PC-3 (cell line): ENCODE measurements at regions not wholly inside any gene's neighbourhood (a gene's known extent, or its start where the extent isn't known, plus 50 kb on each side); places are given as distances from the start of the nearest gene placed in this dataset.
"Not testable (repeated sequence)": the region's sequence is repeated elsewhere in the genome, so short reads cannot be mapped to it uniquely, and the experiment has no call there.

Experiments
- ATAC-seq: fragments of 200-7000 bp; cut with Tn5 transposase; 2 replicates; pipeline ENCODE4 v1.9.1; 2020; ENCODE audit warnings: mild to moderate bottlenecking, moderate library complexity
- BruUV-seq: library from RNA; stranded (reverse); fragments of 400-500 nt; replicated peaks from 2 replicates; lab custom pipeline; 2021; lab: Mats Ljungman, UMichigan
- CTCF ChIA-PET: fragments of 300-600 bp; sonication (Branson Sonifier 250); formaldehyde crosslinking; loops from one replicate; lab custom pipeline; 2022; ENCODE audit warnings: antibody characterized with exemption; lab: Charles Lee
- POLR2A ChIA-PET: fragments of 300-600 bp; sonication (Branson Sonifier 250); formaldehyde crosslinking; loops from one replicate; lab custom pipeline; 2022; ENCODE audit warnings: antibody characterized with exemption; ENCODE audit not compliant: unreplicated experiment; lab: Charles Lee
- DNase-seq: peaks from one replicate; pipeline ENCODE4 v3.0.0-alpha.2; 2015
- H2AFZ ChIP-seq: fragments of 300-600 bp; sonication (generic); 2 replicates; pipeline ENCODE4 v1.6.0; 2016; ENCODE audit warnings: antibody characterized with exemption, low read length
- H3F3A ChIP-seq: fragments of 300-600 bp; sonication (generic); one replicate; pipeline ENCODE4 v1.6.0; 2017; ENCODE audit warnings: antibody characterized with exemption, low read length, control low read depth, mild to moderate bottlenecking; ENCODE audit not compliant: unreplicated experiment
- H3K27ac ChIP-seq: fragments of 300-600 bp; sonication (generic); 2 replicates; pipeline ENCODE4 v1.5.1; 2016; ENCODE audit warnings: mild to moderate bottlenecking, low read length
- H3K27me3 ChIP-seq: fragments of 300-600 bp; sonication (generic); 2 replicates; pipeline ENCODE4 v1.6.1; 2016; ENCODE audit warnings: low read length, mixed read lengths
- H3K36me3 ChIP-seq: fragments of 300-600 bp; sonication (generic); 2 replicates; pipeline ENCODE4 v1.6.1; 2016; ENCODE audit warnings: low read depth, mixed run types, low read length, mixed read lengths
- H3K4me1 ChIP-seq: fragments of 300-600 bp; sonication (generic); 2 replicates; pipeline ENCODE4 v1.5.1; 2016; ENCODE audit warnings: low read length; ENCODE audit not compliant: insufficient read depth
- H3K4me2 ChIP-seq: fragments of 300-600 bp; sonication (generic); 2 replicates; pipeline ENCODE4 v1.6.0; 2016; ENCODE audit warnings: low read length
- H3K4me3 ChIP-seq: fragments of 300-600 bp; sonication (generic); 2 replicates; pipeline ENCODE4 v1.5.1; 2016; ENCODE audit warnings: mild to moderate bottlenecking, low read length, mixed read lengths
- H3K79me2 ChIP-seq: fragments of 300-600 bp; sonication (generic); 2 replicates; pipeline ENCODE4 v1.6.1; 2017; ENCODE audit warnings: low read length, mixed read lengths
- H3K9ac ChIP-seq: fragments of 300-600 bp; sonication (generic); 2 replicates; pipeline ENCODE4 v1.6.0; 2016; ENCODE audit warnings: mild to moderate bottlenecking, low read length
- H3K9me2 ChIP-seq: fragments of 300-600 bp; sonication (generic); replicated peaks from 2 replicates; pipeline ENCODE4 v1.6.1; 2016; ENCODE audit warnings: mixed run types, low read length, mixed read lengths
- H3K9me3 ChIP-seq: fragments of 300-600 bp; sonication (generic); 2 replicates; pipeline ENCODE4 v1.6.1; 2016; ENCODE audit warnings: low read length, mixed read lengths
- H4K20me1 ChIP-seq: fragments of 300-600 bp; sonication (generic); 2 replicates; pipeline ENCODE4 v1.6.1; 2016; ENCODE audit warnings: low read length, mixed read lengths
- CTCF ChIP-seq: fragments of 300-600 bp; sonication (generic); conservative IDR thresholded peaks from 2 replicates; pipeline ENCODE4 v1.5.1; 2017; ENCODE audit warnings: antibody characterized with exemption, low read depth, mild to moderate bottlenecking, low read length
- EZH2 ChIP-seq: fragments of 300-600 bp; sonication (generic); IDR thresholded peaks from one replicate; pipeline ENCODE4 v1.6.1; 2017; ENCODE audit warnings: antibody characterized with exemption, mild to moderate bottlenecking, low read length; ENCODE audit not compliant: unreplicated experiment
- EZH2phosphoT487 ChIP-seq: fragments of 300-600 bp; sonication (generic); IDR thresholded peaks from 2 replicates; pipeline ENCODE4 v1.6.1; 2018; ENCODE audit warnings: mild to moderate bottlenecking, antibody characterized with exemption, low read length, borderline replicate concordance
- intact Hi-C: fragments of 100-400 bp; cut with micrococcal nuclease; formaldehyde crosslinking; loops from 2 replicates; pipeline ENCODE4 v1.9.0; 2023

GRCh38 chr1:182299728-182300616 is 91.6 kb downstream of the GLUL start:
- Histone ChIP-seq H3K27me3 (no peaks in the 10 kb centered on the region), H3K9me3 (no peaks in the 10 kb centered on the region), H2AFZ (no peak overlapping the region), H3K4me3 (no peak overlapping the region), H3F3A (no peaks in the 10 kb centered on the region), H3K9me2 (no peaks in the 10 kb centered on the region), H3K4me1 (no peaks in the 10 kb centered on the region), H3K4me2 (no peak overlapping the region), H3K79me2 (no peaks in the 10 kb centered on the region), H3K9ac (no peak overlapping the region), H3K36me3 (no peaks in the 10 kb centered on the region), H4K20me1 (no peaks in the 10 kb centered on the region), H3K27ac (no peak overlapping the region)
- BruUV-seq = no TSS peak
- POLR2A ChIA-PET = no interaction called here
- TF ChIP-seq CTCF = no peak
- TF ChIP-seq EZH2 = no peak
- TF ChIP-seq EZH2phosphoT487 = no peak
- intact Hi-C loops = loop anchor here (5.0 kb wide), 1 partner anchor 92 kb away; the partner anchor contains the start of gene GLUL
- ATAC-seq (no peak), DNase-seq (no peak)
- CTCF ChIA-PET = no interaction called here

GRCh38 chr1:182299054-182299727 is 92.4 kb downstream of the GLUL start:
- intact Hi-C loops, POLR2A ChIA-PET, H3K9ac ChIP-seq, BruUV-seq, H3K9me2 ChIP-seq, ATAC-seq, H4K20me1 ChIP-seq, DNase-seq, H3K27me3 ChIP-seq, H3F3A ChIP-seq, H3K79me2 ChIP-seq, H3K4me2 ChIP-seq, H3K36me3 ChIP-seq, H2AFZ ChIP-seq, H3K4me3 ChIP-seq, CTCF ChIA-PET, H3K4me1 ChIP-seq, H3K27ac ChIP-seq, H3K9me3 ChIP-seq: not testable (repeated sequence)

- Histone ChIP-seq H4K20me1 (no peaks in the 10 kb centered on the region), H3K4me1 (no peaks in the 10 kb centered on the region), H2AFZ (no peak overlapping the region), H3K9ac (no peak overlapping the region), H3K4me2 (no peak overlapping the region), H3K9me2 (no peaks in the 10 kb centered on the region), H3K79me2 (no peaks in the 10 kb centered on the region), H3K9me3 (no peaks in the 10 kb centered on the region), H3K36me3 (no peaks in the 10 kb centered on the region), H3K4me3 (no peak overlapping the region), H3F3A (no peaks in the 10 kb centered on the region), H3K27ac (no peak overlapping the region), H3K27me3 (no peaks in the 10 kb centered on the region)
- CTCF ChIA-PET = no interaction called here
- POLR2A ChIA-PET = no interaction called here
- ATAC-seq (no peak), DNase-seq (no peak)
- no TSS peak for BruUV-seq
- intact Hi-C loops = no loop called here
- TF ChIP-seq CTCF (no peak), EZH2 (no peak), EZH2phosphoT487 (no peak)
Measured at GRCh38 chr1:182297335-182297734, 94.3 kb downstream of the GLUL start.
